GM23338 (cell line): ENCODE measurements at regions not wholly inside any gene's neighbourhood (a gene's known extent, or its start where the extent isn't known, plus 50 kb on each side); places are given as distances from the start of the nearest gene placed in this dataset.

ENCODE experiments used
- ATAC-seq: fragments of 200-7000 bp; cut with Tn5 transposase; 3 replicates; pipeline ENCODE4 v1.9.1; 2020
- DNase-seq: peaks from one replicate; pipeline ENCODE4 v3.0.0-alpha.2; 2015; ENCODE audit warnings: low spot score
- H2AFZ ChIP-seq: fragments of 200-600 bp; sonication (generic); 2 replicates; pipeline ENCODE4 v1.8.0; 2016; ENCODE audit warnings: antibody characterized with exemption, mild to moderate bottlenecking, moderate library complexity
- H3F3A ChIP-seq: fragments of 200-600 bp; sonication (generic); replicated peaks from 2 replicates; pipeline ENCODE4 v1.8.0; 2017; ENCODE audit warnings: antibody characterized with exemption, mixed run types, low read depth
- H3K27ac ChIP-seq: fragments of 200-600 bp; sonication (generic); 2 replicates; pipeline ENCODE4 v1.6.1; 2016; ENCODE audit warnings: low read depth
- H3K27me3 ChIP-seq: fragments of 200-600 bp; sonication (generic); 2 replicates; pipeline ENCODE4 v1.8.0; 2016; ENCODE audit warnings: mild to moderate bottlenecking, mixed run types, moderate library complexity; ENCODE audit not compliant: insufficient read depth
- H3K36me3 ChIP-seq: fragments of 200-600 bp; sonication (generic); 2 replicates; pipeline ENCODE4 v1.8.0; 2016; ENCODE audit warnings: mild to moderate bottlenecking; ENCODE audit not compliant: insufficient read depth
- H3K4me1 ChIP-seq: fragments of 200-600 bp; sonication (generic); 2 replicates; pipeline ENCODE4 v1.8.0; 2016; ENCODE audit warnings: mild to moderate bottlenecking, moderate library complexity; ENCODE audit not compliant: insufficient read depth
- H3K4me2 ChIP-seq: fragments of 200-600 bp; sonication (generic); 2 replicates; pipeline ENCODE4 v1.7.1; 2017; ENCODE audit warnings: mixed run types
- H3K4me3 ChIP-seq: fragments of 200-600 bp; sonication (generic); 2 replicates; pipeline ENCODE4 v1.6.1; 2016; ENCODE audit warnings: mixed run types
- H3K79me2 ChIP-seq: fragments of 200-600 bp; sonication (generic); replicated peaks from 2 replicates; pipeline ENCODE4 v1.8.0; 2017; ENCODE audit warnings: mild to moderate bottlenecking; ENCODE audit not compliant: insufficient read depth
- H3K9me2 ChIP-seq: fragments of 200-600 bp; sonication (generic); 2 replicates; pipeline ENCODE4 v1.8.0; 2017; ENCODE audit not compliant: insufficient read depth
- H4K20me1 ChIP-seq: fragments of 200-600 bp; sonication (generic); replicated peaks from 2 replicates; pipeline ENCODE4 v1.8.0; 2017; ENCODE audit warnings: mild to moderate bottlenecking; ENCODE audit not compliant: insufficient read depth
- H3K27ac Mint-ChIP-seq: 2 replicates; pipeline ENCODE4 v1.8.0; 2020; ENCODE audit warnings: inconsistent platforms, mild to moderate bottlenecking, moderate library complexity, mixed read lengths
- H3K27me3 Mint-ChIP-seq: 3 replicates; pipeline ENCODE4 v1.8.0; 2022; ENCODE audit warnings: low read depth, mild to moderate bottlenecking, moderate library complexity, mixed read lengths, inconsistent platforms; ENCODE audit not compliant: insufficient read depth, poor library complexity
- H3K36me3 Mint-ChIP-seq: 3 replicates; pipeline ENCODE4 v1.8.0; 2021; ENCODE audit warnings: low read depth, mild to moderate bottlenecking, inconsistent platforms, moderate library complexity, mixed read lengths
- H3K4me1 Mint-ChIP-seq: 3 replicates; pipeline ENCODE4 v1.8.0; 2020; ENCODE audit warnings: mild to moderate bottlenecking, inconsistent platforms, mixed read lengths
- H3K4me3 Mint-ChIP-seq: 3 replicates; pipeline ENCODE4 v1.8.0; 2021; ENCODE audit warnings: moderate library complexity, mild to moderate bottlenecking, inconsistent platforms, mixed read lengths
- H3K9me3 Mint-ChIP-seq: 3 replicates; pipeline ENCODE4 v1.8.0; 2020; ENCODE audit warnings: moderate library complexity, mild to moderate bottlenecking, inconsistent platforms, mixed read lengths
- CREB1 ChIP-seq: fragments of 250-450 bp; sonication (Bioruptor Pico); IDR thresholded peaks from 2 replicates; pipeline ENCODE4 v1.5.0; 2020; ENCODE audit warnings: low read depth, mild to moderate bottlenecking, moderate library complexity
- EZH2 ChIP-seq: fragments of 200-600 bp; sonication (generic); IDR thresholded peaks from one replicate; pipeline ENCODE4 v1.8.0; 2017; ENCODE audit warnings: antibody characterized with exemption, mild to moderate bottlenecking, low read depth; ENCODE audit not compliant: unreplicated experiment
- EZH2phosphoT487 ChIP-seq: fragments of 200-600 bp; sonication (generic); IDR thresholded peaks from one replicate; pipeline ENCODE4 v1.8.1; 2018; ENCODE audit warnings: antibody characterized with exemption; ENCODE audit not compliant: unreplicated experiment
- JUNB ChIP-seq: IDR thresholded peaks from one replicate; pipeline ENCODE4 v1.6.1; 2016; ENCODE audit warnings: antibody characterized with exemption; ENCODE audit not compliant: unreplicated experiment
- NANOG ChIP-seq: IDR thresholded peaks from 2 replicates; pipeline ENCODE4 v1.6.1; 2016; ENCODE audit warnings: antibody characterized with exemption, borderline replicate concordance
- POLR2AphosphoS5 ChIP-seq: IDR thresholded peaks from 2 replicates; pipeline ENCODE4 v1.6.1; 2016; ENCODE audit warnings: antibody characterized with exemption, low read depth
- STAT1 ChIP-seq: IDR thresholded peaks from one replicate; pipeline ENCODE4 v1.6.1; 2016; ENCODE audit warnings: antibody characterized with exemption; ENCODE audit not compliant: unreplicated experiment
- ZNF114 ChIP-seq: fragments of 250-450 bp; sonication (Bioruptor Pico); IDR thresholded peaks from 2 replicates; pipeline ENCODE4 v1.5.0; 2020; ENCODE audit warnings: mild to moderate bottlenecking, moderate library complexity
- ZNF331 ChIP-seq: fragments of 250-450 bp; sonication (Bioruptor Pico); IDR thresholded peaks from 2 replicates; pipeline ENCODE4 v1.5.0; 2020; ENCODE audit warnings: low read depth, mild to moderate bottlenecking, moderate library complexity
- TF ChIP-seq, protein P1 (sequence below): IDR thresholded peaks from one replicate; pipeline ENCODE4 v1.6.1; 2018; ENCODE audit warnings: antibody characterized with exemption; ENCODE audit not compliant: unreplicated experiment
- TF ChIP-seq, protein P2 (sequence below), 2 experiments: fragments of 200-600 bp in 1 of 2; sonication (generic) in 1 of 2; conservative IDR thresholded peaks; 2 replicates each; pipeline versions ENCODE4 v1.5.1 to v1.6.1; 2016 to 2017; ENCODE audit warnings: antibody characterized with exemption in 2 of 2, low read depth in 2 of 2, mild to moderate bottlenecking in 2 of 2, moderate library complexity in 1 of 2
- TF ChIP-seq, protein P3 (sequence below): fragments of 250-450 bp; sonication (Bioruptor Pico); IDR thresholded peaks from 2 replicates; pipeline ENCODE4 v1.5.0; 2020; ENCODE audit warnings: mild to moderate bottlenecking, moderate library complexity
- TF ChIP-seq, protein P4 (sequence below): IDR thresholded peaks from 2 replicates; pipeline ENCODE4 v1.6.1; 2016; ENCODE audit warnings: antibody characterized with exemption

DNA sequence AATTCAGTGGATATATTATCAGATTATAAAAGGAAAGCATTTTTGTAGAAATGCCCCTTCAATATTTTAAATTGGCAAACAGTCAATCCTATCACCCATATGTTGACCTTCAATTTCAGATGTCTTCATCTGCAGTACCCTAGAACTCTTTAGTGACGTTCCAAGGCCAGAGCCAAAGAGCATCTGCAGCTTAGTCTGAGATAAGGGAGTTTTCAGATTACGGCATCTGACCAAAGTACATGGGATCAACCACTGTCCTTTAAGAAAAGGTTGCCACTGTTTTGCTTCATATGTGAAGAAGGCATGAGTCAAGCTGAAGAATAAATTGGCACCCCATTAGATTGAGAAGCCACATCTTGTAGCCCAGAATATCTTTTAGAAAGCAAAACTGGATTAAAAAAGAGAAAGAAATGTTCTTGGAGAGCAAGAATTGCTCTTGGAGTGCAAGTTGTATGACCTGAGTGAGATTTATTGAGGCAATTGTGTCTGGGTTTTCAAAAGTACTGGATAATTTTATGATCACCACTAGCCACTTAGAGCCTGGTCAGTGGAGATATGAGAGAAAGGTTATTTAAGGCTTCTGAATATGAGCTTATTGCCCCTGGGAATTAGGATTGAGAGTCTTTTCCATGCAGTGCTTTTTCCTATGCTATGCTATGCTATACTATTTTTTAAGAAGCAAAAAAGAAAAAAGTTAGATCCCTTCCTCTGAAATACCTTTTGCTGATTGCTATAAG is 251.9 kb upstream of the NR3C2 start:
- Histone ChIP-seq H3K27me3 (no peaks in the 10 kb centered on the region), H3K4me3 (no peak overlapping the region), H3K4me1 (no peaks in the 10 kb centered on the region), H3K9me2 (no peaks in the 10 kb centered on the region), H3K4me2 (no peak overlapping the region), H2AFZ (no peak overlapping the region), H3F3A (no peaks in the 10 kb centered on the region), H3K36me3 (no peaks in the 10 kb centered on the region), H4K20me1 (no peaks in the 10 kb centered on the region), H3K27ac (no peak overlapping the region), H3K79me2 (no peaks in the 10 kb centered on the region)
- DNase-seq: no peak
- Mint-ChIP-seq H3K36me3 (no peaks in the 10 kb centered on the region), H3K27me3 (no peaks in the 10 kb centered on the region), H3K9me3 (no peaks in the 10 kb centered on the region), H3K4me3 (no peak overlapping the region), H3K27ac (no peak overlapping the region), H3K4me1 (peaks cover 5% of the 10 kb centered on the region; the same call in 1 of the 3 replicates)
- no peak for ATAC-seq
- TF ChIP-seq, protein P1, sequence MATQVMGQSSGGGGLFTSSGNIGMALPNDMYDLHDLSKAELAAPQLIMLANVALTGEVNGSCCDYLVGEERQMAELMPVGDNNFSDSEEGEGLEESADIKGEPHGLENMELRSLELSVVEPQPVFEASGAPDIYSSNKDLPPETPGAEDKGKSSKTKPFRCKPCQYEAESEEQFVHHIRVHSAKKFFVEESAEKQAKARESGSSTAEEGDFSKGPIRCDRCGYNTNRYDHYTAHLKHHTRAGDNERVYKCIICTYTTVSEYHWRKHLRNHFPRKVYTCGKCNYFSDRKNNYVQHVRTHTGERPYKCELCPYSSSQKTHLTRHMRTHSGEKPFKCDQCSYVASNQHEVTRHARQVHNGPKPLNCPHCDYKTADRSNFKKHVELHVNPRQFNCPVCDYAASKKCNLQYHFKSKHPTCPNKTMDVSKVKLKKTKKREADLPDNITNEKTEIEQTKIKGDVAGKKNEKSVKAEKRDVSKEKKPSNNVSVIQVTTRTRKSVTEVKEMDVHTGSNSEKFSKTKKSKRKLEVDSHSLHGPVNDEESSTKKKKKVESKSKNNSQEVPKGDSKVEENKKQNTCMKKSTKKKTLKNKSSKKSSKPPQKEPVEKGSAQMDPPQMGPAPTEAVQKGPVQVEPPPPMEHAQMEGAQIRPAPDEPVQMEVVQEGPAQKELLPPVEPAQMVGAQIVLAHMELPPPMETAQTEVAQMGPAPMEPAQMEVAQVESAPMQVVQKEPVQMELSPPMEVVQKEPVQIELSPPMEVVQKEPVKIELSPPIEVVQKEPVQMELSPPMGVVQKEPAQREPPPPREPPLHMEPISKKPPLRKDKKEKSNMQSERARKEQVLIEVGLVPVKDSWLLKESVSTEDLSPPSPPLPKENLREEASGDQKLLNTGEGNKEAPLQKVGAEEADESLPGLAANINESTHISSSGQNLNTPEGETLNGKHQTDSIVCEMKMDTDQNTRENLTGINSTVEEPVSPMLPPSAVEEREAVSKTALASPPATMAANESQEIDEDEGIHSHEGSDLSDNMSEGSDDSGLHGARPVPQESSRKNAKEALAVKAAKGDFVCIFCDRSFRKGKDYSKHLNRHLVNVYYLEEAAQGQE: no peak
- no peak for TF ChIP-seq POLR2AphosphoS5
- TF ChIP-seq, protein P2, sequence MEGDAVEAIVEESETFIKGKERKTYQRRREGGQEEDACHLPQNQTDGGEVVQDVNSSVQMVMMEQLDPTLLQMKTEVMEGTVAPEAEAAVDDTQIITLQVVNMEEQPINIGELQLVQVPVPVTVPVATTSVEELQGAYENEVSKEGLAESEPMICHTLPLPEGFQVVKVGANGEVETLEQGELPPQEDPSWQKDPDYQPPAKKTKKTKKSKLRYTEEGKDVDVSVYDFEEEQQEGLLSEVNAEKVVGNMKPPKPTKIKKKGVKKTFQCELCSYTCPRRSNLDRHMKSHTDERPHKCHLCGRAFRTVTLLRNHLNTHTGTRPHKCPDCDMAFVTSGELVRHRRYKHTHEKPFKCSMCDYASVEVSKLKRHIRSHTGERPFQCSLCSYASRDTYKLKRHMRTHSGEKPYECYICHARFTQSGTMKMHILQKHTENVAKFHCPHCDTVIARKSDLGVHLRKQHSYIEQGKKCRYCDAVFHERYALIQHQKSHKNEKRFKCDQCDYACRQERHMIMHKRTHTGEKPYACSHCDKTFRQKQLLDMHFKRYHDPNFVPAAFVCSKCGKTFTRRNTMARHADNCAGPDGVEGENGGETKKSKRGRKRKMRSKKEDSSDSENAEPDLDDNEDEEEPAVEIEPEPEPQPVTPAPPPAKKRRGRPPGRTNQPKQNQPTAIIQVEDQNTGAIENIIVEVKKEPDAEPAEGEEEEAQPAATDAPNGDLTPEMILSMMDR (conservative IDR thresholded peaks at IDR 0.05; ENCODE audit: low read depth in 2 of 2): no peak
- no peak for TF ChIP-seq ZNF331 (CRISPR knock-in tag)
- TF ChIP-seq EZH2phosphoT487: no peak
- TF ChIP-seq EZH2: no peak
- TF ChIP-seq JUNB: no peak
- TF ChIP-seq ZNF114 (CRISPR knock-in tag): no peak
- TF ChIP-seq, protein P3, sequence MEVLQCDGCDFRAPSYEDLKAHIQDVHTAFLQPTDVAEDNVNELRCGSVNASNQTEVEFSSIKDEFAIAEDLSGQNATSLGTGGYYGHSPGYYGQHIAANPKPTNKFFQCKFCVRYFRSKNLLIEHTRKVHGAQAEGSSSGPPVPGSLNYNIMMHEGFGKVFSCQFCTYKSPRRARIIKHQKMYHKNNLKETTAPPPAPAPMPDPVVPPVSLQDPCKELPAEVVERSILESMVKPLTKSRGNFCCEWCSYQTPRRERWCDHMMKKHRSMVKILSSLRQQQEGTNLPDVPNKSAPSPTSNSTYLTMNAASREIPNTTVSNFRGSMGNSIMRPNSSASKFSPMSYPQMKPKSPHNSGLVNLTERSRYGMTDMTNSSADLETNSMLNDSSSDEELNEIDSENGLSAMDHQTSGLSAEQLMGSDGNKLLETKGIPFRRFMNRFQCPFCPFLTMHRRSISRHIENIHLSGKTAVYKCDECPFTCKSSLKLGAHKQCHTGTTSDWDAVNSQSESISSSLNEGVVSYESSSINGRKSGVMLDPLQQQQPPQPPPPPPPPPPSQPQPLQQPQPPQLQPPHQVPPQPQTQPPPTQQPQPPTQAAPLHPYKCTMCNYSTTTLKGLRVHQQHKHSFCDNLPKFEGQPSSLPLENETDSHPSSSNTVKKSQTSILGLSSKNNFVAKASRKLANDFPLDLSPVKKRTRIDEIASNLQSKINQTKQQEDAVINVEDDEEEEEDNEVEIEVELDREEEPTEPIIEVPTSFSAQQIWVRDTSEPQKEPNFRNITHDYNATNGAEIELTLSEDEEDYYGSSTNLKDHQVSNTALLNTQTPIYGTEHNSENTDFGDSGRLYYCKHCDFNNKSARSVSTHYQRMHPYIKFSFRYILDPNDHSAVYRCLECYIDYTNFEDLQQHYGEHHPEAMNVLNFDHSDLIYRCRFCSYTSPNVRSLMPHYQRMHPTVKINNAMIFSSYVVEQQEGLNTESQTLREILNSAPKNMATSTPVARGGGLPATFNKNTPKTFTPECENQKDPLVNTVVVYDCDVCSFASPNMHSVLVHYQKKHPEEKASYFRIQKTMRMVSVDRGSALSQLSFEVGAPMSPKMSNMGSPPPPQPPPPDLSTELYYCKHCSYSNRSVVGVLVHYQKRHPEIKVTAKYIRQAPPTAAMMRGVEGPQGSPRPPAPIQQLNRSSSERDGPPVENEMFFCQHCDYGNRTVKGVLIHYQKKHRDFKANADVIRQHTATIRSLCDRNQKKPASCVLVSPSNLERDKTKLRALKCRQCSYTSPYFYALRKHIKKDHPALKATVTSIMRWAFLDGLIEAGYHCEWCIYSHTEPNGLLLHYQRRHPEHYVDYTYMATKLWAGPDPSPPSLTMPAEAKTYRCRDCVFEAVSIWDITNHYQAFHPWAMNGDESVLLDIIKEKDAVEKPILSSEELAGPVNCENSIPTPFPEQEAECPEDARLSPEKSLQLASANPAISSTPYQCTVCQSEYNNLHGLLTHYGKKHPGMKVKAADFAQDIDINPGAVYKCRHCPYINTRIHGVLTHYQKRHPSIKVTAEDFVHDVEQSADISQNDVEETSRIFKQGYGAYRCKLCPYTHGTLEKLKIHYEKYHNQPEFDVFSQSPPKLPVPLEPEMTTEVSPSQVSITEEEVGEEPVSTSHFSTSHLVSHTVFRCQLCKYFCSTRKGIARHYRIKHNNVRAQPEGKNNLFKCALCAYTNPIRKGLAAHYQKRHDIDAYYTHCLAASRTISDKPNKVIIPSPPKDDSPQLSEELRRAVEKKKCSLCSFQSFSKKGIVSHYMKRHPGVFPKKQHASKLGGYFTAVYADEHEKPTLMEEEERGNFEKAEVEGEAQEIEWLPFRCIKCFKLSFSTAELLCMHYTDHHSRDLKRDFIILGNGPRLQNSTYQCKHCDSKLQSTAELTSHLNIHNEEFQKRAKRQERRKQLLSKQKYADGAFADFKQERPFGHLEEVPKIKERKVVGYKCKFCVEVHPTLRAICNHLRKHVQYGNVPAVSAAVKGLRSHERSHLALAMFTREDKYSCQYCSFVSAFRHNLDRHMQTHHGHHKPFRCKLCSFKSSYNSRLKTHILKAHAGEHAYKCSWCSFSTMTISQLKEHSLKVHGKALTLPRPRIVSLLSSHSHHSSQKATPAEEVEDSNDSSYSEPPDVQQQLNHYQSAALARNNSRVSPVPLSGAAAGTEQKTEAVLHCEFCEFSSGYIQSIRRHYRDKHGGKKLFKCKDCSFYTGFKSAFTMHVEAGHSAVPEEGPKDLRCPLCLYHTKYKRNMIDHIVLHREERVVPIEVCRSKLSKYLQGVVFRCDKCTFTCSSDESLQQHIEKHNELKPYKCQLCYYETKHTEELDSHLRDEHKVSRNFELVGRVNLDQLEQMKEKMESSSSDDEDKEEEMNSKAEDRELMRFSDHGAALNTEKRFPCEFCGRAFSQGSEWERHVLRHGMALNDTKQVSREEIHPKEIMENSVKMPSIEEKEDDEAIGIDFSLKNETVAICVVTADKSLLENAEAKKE: no peak
- no peak for TF ChIP-seq NANOG
- no peak for TF ChIP-seq CREB1
- TF ChIP-seq STAT1: no peak
- TF ChIP-seq, protein P4, sequence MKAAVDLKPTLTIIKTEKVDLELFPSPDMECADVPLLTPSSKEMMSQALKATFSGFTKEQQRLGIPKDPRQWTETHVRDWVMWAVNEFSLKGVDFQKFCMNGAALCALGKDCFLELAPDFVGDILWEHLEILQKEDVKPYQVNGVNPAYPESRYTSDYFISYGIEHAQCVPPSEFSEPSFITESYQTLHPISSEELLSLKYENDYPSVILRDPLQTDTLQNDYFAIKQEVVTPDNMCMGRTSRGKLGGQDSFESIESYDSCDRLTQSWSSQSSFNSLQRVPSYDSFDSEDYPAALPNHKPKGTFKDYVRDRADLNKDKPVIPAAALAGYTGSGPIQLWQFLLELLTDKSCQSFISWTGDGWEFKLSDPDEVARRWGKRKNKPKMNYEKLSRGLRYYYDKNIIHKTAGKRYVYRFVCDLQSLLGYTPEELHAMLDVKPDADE: no peak
